GM21723 (cell line): ENCODE measurements at regions not wholly inside any gene's neighbourhood (a gene's known extent, or its start where the extent isn't known, plus 50 kb on each side); places are given as distances from the start of the nearest gene placed in this dataset.
A peak's percentile ranks its signal among the peaks of the same experiment; 100 is the strongest.

ENCODE experiments used
- ATAC-seq: cut with Tn5 transposase; IDR thresholded peaks from one replicate; pipeline ENCODE4 v1.9.1; 2021; ENCODE audit warnings: mild to moderate bottlenecking, moderate library complexity; ENCODE audit not compliant: unreplicated experiment

GRCh38 chr1:173128742-173129141, 78.0 kb upstream of the TNFSF18 start:
- ATAC-seq: no peak

- ATAC-seq: no peak
Observed at GRCh38 chr1:173127369-173128307, 76.9 kb upstream of the TNFSF18 start.

GRCh38 chr1:173126421-173126820, 75.7 kb upstream of the TNFSF18 start:
- no peak for ATAC-seq

- no peak for ATAC-seq
Observed at GRCh38 chr1:173122958-173123852, 72.5 kb upstream of the TNFSF18 start.

GRCh38 chr1:173122344-173122935, 71.7 kb upstream of the TNFSF18 start:
- no peak for ATAC-seq

DNA sequence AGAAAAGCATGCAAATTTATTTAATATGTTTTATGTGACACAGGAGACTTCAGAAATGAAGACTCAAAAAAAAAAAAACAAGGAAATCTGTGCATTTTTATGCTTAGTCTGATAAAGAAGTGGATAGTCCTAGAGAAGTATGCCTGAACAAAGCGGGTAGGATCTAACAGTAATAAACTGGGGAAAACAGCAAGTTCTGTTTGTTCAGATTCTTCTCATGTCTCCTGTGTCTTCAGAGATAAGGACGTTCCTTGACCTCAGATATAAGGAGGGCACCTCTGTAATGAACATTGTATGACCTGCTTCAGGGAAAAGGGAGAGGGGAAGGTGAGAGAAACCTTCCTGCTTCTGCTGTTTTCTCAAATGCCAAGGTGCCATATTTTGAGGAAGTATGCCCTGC, 67.7 kb upstream of the TNFSF18 start:
- ATAC-seq: no peak

DNA sequence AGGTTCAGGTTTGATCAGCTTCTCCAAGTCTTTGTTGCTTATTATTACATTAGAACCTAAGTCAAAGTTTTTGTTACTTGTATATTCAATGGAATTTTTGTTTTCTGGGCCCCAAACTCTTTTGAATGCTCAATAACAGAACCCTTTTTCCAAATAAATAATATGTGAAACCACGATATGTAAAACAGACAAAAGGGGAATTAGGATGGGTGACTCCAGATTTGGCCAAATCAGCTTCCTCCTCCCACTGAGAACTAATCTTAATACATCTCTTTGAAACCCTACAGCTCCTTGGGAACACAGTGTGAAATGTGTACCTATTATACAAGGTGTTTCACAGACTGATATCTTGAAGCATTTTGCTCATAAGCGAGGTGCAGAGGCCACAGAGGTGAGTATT, 67.0 kb upstream of the TNFSF18 start:
- no peak for ATAC-seq

GRCh38 chr1:173117108-173117633, 66.4 kb upstream of the TNFSF18 start:
- no peak for ATAC-seq

GRCh38 chr1:173114346-173114745, 63.6 kb upstream of the TNFSF18 start:
- no peak for ATAC-seq

- no peak for ATAC-seq
Observed at GRCh38 chr1:173113015-173113741, 62.4 kb upstream of the TNFSF18 start.

- ATAC-seq: peak; percentile 98
Observed at GRCh38 chr1:173112129-173112528, 61.4 kb upstream of the TNFSF18 start.

DNA sequence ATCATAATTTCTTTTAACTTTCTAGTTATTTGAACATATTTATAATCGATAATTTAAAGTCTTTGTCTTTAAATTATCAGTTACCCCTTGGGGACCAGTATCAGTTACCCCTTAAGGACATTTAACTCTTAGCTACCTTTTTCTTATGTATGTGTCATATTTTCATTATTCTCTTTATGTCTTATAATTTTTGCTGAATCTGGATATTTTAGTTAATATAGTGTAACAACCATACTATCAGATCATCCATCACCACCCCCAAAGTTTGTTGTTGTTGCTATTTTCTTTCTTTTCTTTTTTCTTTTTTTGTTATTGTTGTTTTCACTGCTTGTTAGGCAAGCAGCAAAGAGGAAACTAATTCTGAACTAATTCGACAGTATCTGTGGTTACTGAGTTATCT, 57.0 kb upstream of the TNFSF18 start:
- ATAC-seq: no peak

DNA sequence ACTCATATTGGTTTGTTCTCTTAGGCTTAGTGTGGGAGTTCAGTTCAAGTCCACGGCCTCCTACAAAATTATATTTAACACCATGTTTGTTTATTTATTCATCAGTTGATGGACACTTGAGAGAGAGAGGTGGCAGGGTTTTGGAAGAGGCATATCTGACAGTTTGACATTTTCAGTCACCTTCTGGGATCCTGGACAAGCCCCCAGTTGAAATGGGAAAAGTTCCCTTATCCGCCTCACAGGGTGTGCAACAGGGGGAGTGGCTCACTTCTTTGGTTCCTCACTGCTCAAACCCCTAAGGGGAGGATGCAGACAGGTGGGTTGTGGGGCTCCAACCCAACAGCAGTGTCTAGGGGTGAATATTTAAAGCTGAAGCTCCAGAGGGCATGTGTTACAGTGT, 52.3 kb upstream of the TNFSF18 start:
- no peak for ATAC-seq

- no peak for ATAC-seq
Observed at GRCh38 chr1:173101589-173101988, 50.8 kb upstream of the TNFSF18 start.

- no peak for ATAC-seq
Observed at GRCh38 chr1:173100476-173101107, 49.9 kb upstream of the TNFSF18 start.
